ENCODE measurements at regions not wholly inside any gene's neighbourhood (a gene's known extent, or its start where the extent isn't known, plus 50 kb on each side); places are given as distances from the start of the nearest gene placed in this dataset.
"Not testable (repeated sequence)": the region's sequence is repeated elsewhere in the genome, so short reads cannot be mapped to it uniquely, and the experiment has no call there.

GRCh38 chr7:119283353-119283752, 989.6 kb upstream of the KCND2 start:
- Histone ChIP-seq H3K79me2 (ENCODE audit: insufficient read depth, low read length) (no peaks in the 10 kb centered on the region), H3F3A (ENCODE audit: low read depth) (no peaks in the 10 kb centered on the region), H3K4me2 (ENCODE audit: low read depth, low read length, poor library complexity, severe bottlenecking) (no peak overlapping the region), H3K9me3 (ENCODE audit: insufficient read depth, low read depth, low read length) (no peaks in the 10 kb centered on the region), H4K20me1 (ENCODE audit: insufficient read depth, low read length, poor library complexity, severe bottlenecking) (no peaks in the 10 kb centered on the region), H3K36me3 (ENCODE audit: insufficient read depth, low read length) (no peaks in the 10 kb centered on the region), H3K4me3 (ENCODE audit: low read length, poor library complexity, severe bottlenecking) (no peak overlapping the region), H2AFZ (ENCODE audit: low read length) (no peak overlapping the region), H3K4me1 (ENCODE audit: insufficient read depth, low read length, poor library complexity, severe bottlenecking) (no peaks in the 10 kb centered on the region), H3K9ac (ENCODE audit: low read depth, low read length, poor library complexity, severe bottlenecking) (no peak overlapping the region), H3K27me3 (ENCODE audit: insufficient read depth, low read length, poor library complexity, severe bottlenecking) (no peaks in the 10 kb centered on the region), H3K9me2 (replicated peaks; ENCODE audit: low read depth, low read length) (no peaks in the 10 kb centered on the region)
- no peak for TF ChIP-seq EZH2phosphoT487 (IDR thresholded peaks at IDR 0.05; ENCODE audit: borderline replicate concordance)
- TF ChIP-seq CTCF (conservative IDR thresholded peaks at IDR 0.05; ENCODE audit: low read length) = no peak

- Histone ChIP-seq H3K79me2 (ENCODE audit: insufficient read depth, low read length) (no peaks in the 10 kb centered on the region), H3K4me1 (ENCODE audit: insufficient read depth, low read length, poor library complexity, severe bottlenecking) (no peaks in the 10 kb centered on the region), H3K9ac (ENCODE audit: low read depth, low read length, poor library complexity, severe bottlenecking) (no peak overlapping the region), H3K9me2 (replicated peaks; ENCODE audit: low read depth, low read length) (no peaks in the 10 kb centered on the region), H4K20me1 (ENCODE audit: insufficient read depth, low read length, poor library complexity, severe bottlenecking) (no peaks in the 10 kb centered on the region), H3F3A (ENCODE audit: low read depth) (no peaks in the 10 kb centered on the region), H3K27me3 (ENCODE audit: insufficient read depth, low read length, poor library complexity, severe bottlenecking) (no peaks in the 10 kb centered on the region), H3K4me3 (ENCODE audit: low read length, poor library complexity, severe bottlenecking) (no peak overlapping the region), H3K36me3 (ENCODE audit: insufficient read depth, low read length) (no peaks in the 10 kb centered on the region), H3K4me2 (ENCODE audit: low read depth, low read length, poor library complexity, severe bottlenecking) (no peak overlapping the region), H2AFZ (ENCODE audit: low read length) (no peak overlapping the region), H3K9me3 (ENCODE audit: insufficient read depth, low read depth, low read length) (no peaks in the 10 kb centered on the region)
- TF ChIP-seq CTCF (conservative IDR thresholded peaks at IDR 0.05; ENCODE audit: low read length) = no peak
- TF ChIP-seq EZH2phosphoT487 (IDR thresholded peaks at IDR 0.05; ENCODE audit: borderline replicate concordance) = no peak
These were observed 984.6 kb upstream of the KCND2 start for GRCh38 chr7:119288416-119288815.

DNA sequence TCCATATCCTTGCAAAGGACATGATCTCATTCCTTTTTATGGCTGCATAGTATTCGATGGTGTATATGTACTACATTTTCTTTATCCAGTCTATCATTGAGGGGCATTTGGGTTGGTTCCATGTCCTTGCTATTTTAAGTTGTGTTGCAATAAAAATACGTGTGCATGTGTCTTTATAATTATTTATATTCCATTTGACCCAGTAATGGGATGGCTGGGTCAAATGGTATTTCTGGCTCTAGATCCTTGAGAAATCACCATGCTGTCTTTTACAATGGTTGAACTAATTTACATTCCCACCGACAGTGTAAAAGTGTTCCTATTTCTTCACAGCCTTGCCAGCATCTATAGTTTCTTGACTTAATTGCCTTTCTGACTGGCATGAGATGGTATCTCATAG, 972.6 kb upstream of the KCND2 start:
- H3K9ac ChIP-seq (ENCODE audit: low read depth, low read length, poor library complexity, severe bottlenecking) = not testable (repeated sequence)

GRCh38 chr7:119320316-119320715, 952.7 kb upstream of the KCND2 start:
- Histone ChIP-seq H3K27me3 (ENCODE audit: insufficient read depth, low read length, poor library complexity, severe bottlenecking) (no peaks in the 10 kb centered on the region), H3F3A (ENCODE audit: low read depth) (no peaks in the 10 kb centered on the region), H3K9me3 (ENCODE audit: insufficient read depth, low read depth, low read length) (no peaks in the 10 kb centered on the region), H2AFZ (ENCODE audit: low read length) (no peak overlapping the region), H3K79me2 (ENCODE audit: insufficient read depth, low read length) (no peaks in the 10 kb centered on the region), H4K20me1 (ENCODE audit: insufficient read depth, low read length, poor library complexity, severe bottlenecking) (no peaks in the 10 kb centered on the region), H3K9ac (ENCODE audit: low read depth, low read length, poor library complexity, severe bottlenecking) (no peak overlapping the region), H3K4me3 (ENCODE audit: low read length, poor library complexity, severe bottlenecking) (no peak overlapping the region), H3K4me1 (ENCODE audit: insufficient read depth, low read length, poor library complexity, severe bottlenecking) (no peaks in the 10 kb centered on the region), H3K36me3 (ENCODE audit: insufficient read depth, low read length) (no peaks in the 10 kb centered on the region), H3K4me2 (ENCODE audit: low read depth, low read length, poor library complexity, severe bottlenecking) (no peak overlapping the region), H3K9me2 (replicated peaks; ENCODE audit: low read depth, low read length) (no peaks in the 10 kb centered on the region)
- TF ChIP-seq CTCF (conservative IDR thresholded peaks at IDR 0.05; ENCODE audit: low read length) = no peak
- TF ChIP-seq EZH2phosphoT487 (IDR thresholded peaks at IDR 0.05; ENCODE audit: borderline replicate concordance) = no peak

More for the DNA sequence above, 972.6 kb upstream of the KCND2 start:
- H3F3A ChIP-seq (ENCODE audit: low read depth); H3K4me2 ChIP-seq (ENCODE audit: low read depth, low read length, poor library complexity, severe bottlenecking); H3K4me1 ChIP-seq (ENCODE audit: insufficient read depth, low read length, poor library complexity, severe bottlenecking); H2AFZ ChIP-seq (ENCODE audit: low read length); H3K27me3 ChIP-seq (ENCODE audit: insufficient read depth, low read length, poor library complexity, severe bottlenecking); H3K79me2 ChIP-seq (ENCODE audit: insufficient read depth, low read length); H3K9me2 ChIP-seq (replicated peaks; ENCODE audit: low read depth, low read length); H3K4me3 ChIP-seq (ENCODE audit: low read length, poor library complexity, severe bottlenecking); H3K36me3 ChIP-seq (ENCODE audit: insufficient read depth, low read length); H3K9me3 ChIP-seq (ENCODE audit: insufficient read depth, low read depth, low read length); H4K20me1 ChIP-seq (ENCODE audit: insufficient read depth, low read length, poor library complexity, severe bottlenecking): not testable (repeated sequence)

Data from Loucy (cell line).